ENCODE measurements at regions not wholly inside any gene's neighbourhood (a gene's known extent, or its start where the extent isn't known, plus 50 kb on each side); places are given as distances from the start of the nearest gene placed in this dataset.

DNA sequence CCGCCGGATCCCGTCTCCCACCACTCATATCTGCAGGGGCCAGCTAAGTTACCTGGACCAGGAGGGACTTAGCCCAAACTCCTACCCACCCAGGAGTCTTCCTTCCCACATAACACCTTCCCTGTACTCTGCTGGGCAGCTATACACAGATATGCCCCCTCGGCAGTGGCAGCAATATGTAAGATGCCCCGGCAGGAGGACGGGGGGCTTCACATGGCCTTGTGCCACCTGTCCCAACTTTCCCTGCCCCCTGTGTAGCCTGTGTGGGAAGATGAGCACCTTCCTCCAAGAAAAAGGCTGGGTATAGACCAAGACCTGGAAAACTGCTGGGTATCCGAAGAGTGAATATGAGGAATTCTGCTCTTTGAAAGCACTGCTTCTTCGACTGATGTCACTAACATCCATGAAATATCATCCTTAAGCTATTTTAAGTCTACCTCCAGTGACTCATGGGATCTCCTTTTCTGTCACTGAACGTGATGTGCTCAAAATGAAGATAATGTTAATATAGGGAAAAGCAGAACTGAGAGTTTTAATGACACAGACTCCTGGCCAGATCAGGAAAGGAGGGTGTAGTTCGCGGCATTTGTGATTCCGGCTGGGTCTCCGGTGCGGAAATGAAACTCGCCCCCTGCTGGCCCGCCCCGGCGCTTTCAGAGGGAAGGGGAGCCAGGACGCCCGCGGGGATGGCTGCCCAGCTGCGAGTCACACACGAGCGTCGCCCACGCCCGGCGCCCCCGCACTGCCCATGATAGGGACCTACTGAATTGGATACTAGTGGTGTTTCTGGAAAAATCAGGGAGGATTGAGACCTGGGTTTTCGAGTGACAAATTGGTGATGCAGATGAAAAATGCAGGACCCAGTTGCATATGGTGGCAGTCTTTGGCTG is 256.9 kb upstream of the NFE2L3 start:
- DNase-seq, result peak; percentile 68 to 86 (median 79)
- Histone ChIP-seq H3K4me3 (peak overlapping the region in 2 of 4 donors; percentile 14 to 52), H3K27me3 (no peaks in the 10 kb centered on the region), H3K4me1 (replicated peaks in 1 of 2) (peaks cover 3 to 21% of the 10 kb centered on the region in 2 donors), H3K27ac (peak overlapping the region in 3 of 5 donors; percentile 55 to 79 (median 56)), H3K36me3 (replicated peaks in 1 of 2) (no peaks in the 10 kb centered on the region), H3K9me3 (replicated peaks in 1 of 3) (no peaks in the 10 kb centered on the region)
- WGBS, 4 donors, result 14 to 20% (median 17%) methylated on average over 27 to 30 of the region's 30 CpGs
- intact Hi-C loops (cut with DNase I), result loop anchor here (5.0 to 10.0 kb wide), 4 partner anchors 167 to 770 kb away; no protein-coding TSS in a partner anchor
- TF ChIP-seq POLR2A (IDR thresholded peaks at IDR 0.05), result peak in 1 of 2 donors; percentile 32
- TF ChIP-seq, protein P1, sequence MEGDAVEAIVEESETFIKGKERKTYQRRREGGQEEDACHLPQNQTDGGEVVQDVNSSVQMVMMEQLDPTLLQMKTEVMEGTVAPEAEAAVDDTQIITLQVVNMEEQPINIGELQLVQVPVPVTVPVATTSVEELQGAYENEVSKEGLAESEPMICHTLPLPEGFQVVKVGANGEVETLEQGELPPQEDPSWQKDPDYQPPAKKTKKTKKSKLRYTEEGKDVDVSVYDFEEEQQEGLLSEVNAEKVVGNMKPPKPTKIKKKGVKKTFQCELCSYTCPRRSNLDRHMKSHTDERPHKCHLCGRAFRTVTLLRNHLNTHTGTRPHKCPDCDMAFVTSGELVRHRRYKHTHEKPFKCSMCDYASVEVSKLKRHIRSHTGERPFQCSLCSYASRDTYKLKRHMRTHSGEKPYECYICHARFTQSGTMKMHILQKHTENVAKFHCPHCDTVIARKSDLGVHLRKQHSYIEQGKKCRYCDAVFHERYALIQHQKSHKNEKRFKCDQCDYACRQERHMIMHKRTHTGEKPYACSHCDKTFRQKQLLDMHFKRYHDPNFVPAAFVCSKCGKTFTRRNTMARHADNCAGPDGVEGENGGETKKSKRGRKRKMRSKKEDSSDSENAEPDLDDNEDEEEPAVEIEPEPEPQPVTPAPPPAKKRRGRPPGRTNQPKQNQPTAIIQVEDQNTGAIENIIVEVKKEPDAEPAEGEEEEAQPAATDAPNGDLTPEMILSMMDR (IDR thresholded peaks at IDR 0.05), result peak; percentile 55 to 73 (median 66)

DNA sequence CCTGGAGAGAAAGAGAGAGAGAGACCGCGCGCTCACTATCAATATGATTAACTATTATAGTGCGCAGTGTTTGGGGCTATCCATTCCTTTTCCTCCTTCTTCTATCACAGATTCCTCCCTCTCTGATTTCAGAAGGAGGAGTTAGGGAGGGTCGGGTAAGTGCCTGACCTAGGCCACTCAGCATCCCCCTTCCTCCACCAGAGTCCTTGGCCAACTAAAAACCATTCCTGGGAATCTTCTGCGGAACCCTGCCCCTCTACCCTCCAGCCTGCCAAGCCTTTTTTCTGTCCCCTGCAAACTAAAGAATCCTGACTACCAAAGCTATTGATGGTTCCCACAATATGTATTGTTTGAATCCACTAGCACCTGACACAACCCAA is 256.2 kb upstream of the NFE2L3 start:
- no peak for DNase-seq
- H3K9me3 ChIP-seq (replicated peaks in 1 of 3), result no peaks in the 10 kb centered on the region
- peak overlapping the region in 2 of 4 donors; percentile 14 to 52 for H3K4me3 ChIP-seq
- H3K36me3 ChIP-seq (replicated peaks in 1 of 2), result no peaks in the 10 kb centered on the region
- TF ChIP-seq, protein P1 (IDR thresholded peaks at IDR 0.05), result no peak
- TF ChIP-seq POLR2A (IDR thresholded peaks at IDR 0.05), result no peak
- H3K27ac ChIP-seq, result peak overlapping the region in 3 of 5 donors; percentile 55 to 79 (median 56)
- 30 to 36% (median 32%) methylated on average over 6 of the region's 6 CpGs for WGBS, 4 donors
- intact Hi-C loops (cut with DNase I), result loop anchor here in 1 of 2 donors (5.0 to 10.0 kb wide), 2 partner anchors 167 to 769 kb away; no protein-coding TSS in a partner anchor
- no peaks in the 10 kb centered on the region for H3K27me3 ChIP-seq
- peaks cover 3 to 21% of the 10 kb centered on the region in 2 donors for H3K4me1 ChIP-seq (replicated peaks in 1 of 2)

DNA sequence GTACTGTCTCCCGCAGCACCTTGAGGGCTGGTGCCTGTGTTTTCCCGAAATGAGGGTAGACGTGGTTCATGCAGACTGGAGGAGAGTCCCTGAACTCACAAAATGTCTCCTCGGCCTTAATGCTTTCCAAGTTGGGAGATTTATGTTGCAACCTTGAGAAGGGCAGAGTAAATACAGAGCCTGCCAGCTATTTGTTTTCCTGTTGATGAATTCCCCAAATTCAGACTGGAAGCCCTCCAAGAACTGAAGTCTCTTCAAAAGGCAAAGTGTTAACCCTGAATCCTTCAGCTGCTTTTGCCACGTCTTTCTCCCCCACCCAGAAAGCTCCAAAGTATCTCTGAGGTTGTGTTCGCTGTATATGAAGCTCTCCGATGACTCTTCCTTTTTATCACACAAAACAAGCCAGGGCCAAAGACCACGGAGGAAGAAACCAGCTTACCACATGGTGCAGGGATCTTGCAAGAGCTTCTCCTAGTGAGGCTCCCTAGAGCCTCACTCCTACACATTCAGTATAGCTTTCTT is 254.7 kb upstream of the NFE2L3 start:
- 19 to 38% (median 32%) methylated on average over 8 of the region's 8 CpGs for WGBS, 4 donors
- H3K36me3 ChIP-seq (replicated peaks in 1 of 2), result no peaks in the 10 kb centered on the region
- H3K4me3 ChIP-seq, result peak overlapping the region in 1 of 4 donors; percentile 31
- intact Hi-C loops (cut with DNase I), result loop anchor here in 1 of 2 donors (5.0 to 10.0 kb wide), 2 partner anchors 165 to 767 kb away; no protein-coding TSS in a partner anchor
- TF ChIP-seq, protein P1 (IDR thresholded peaks at IDR 0.05), result no peak
- peak in 1 of 2 donors; percentile 34 for TF ChIP-seq POLR2A (IDR thresholded peaks at IDR 0.05)
- peak overlapping the region in 4 of 5 donors; percentile 62 to 77 (median 71) for H3K27ac ChIP-seq
- peaks cover 9 to 21% of the 10 kb centered on the region in 2 donors for H3K4me1 ChIP-seq (replicated peaks in 1 of 2)
- DNase-seq, result peak; percentile 26 to 68 (median 46)
- H3K9me3 ChIP-seq (replicated peaks in 1 of 3), result no peaks in the 10 kb centered on the region
- no peaks in the 10 kb centered on the region for H3K27me3 ChIP-seq

DNA sequence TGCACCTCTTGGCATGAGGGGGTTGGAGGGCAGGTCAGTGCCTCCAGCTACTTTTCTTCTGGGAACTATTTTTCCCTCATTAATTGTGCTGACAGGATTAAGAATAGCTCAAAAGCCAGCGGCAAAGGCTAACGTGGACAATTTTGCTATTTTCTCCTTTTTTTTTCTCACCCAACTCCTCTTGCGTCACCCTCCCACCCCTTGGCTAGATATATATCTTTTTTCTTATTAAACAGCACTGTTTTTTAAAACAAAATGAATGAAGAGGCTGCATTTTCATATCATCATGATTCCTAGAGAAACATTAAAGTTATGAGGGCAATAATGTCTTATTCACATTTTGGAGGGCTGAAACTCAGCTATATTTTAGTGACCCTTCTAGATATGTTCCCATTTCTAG is 251.8 kb upstream of the NFE2L3 start:
- peaks cover 5 to 10% of the 10 kb centered on the region in 2 donors for H3K4me1 ChIP-seq (replicated peaks in 1 of 2)
- no peak for DNase-seq
- no peak overlapping the region for H3K27ac ChIP-seq
- no peak overlapping the region for H3K4me3 ChIP-seq
- H3K27me3 ChIP-seq, result no peaks in the 10 kb centered on the region
- TF ChIP-seq, protein P1 (IDR thresholded peaks at IDR 0.05), result no peak
- no peak for TF ChIP-seq POLR2A (IDR thresholded peaks at IDR 0.05)
- 56 to 84% (median 78%) methylated on average over 3 of the region's 3 CpGs for WGBS, 4 donors
- H3K9me3 ChIP-seq (replicated peaks in 1 of 3), result no peaks in the 10 kb centered on the region
- H3K36me3 ChIP-seq (replicated peaks in 1 of 2), result no peaks in the 10 kb centered on the region
- intact Hi-C loops (cut with DNase I), result no loop called here

Data from adrenal gland (tissue), 9 donors.